Gastrocnemius medialis (tissue), 4 donors: ENCODE measurements at regions not wholly inside any gene's neighbourhood (a gene's known extent, or its start where the extent isn't known, plus 50 kb on each side); places are given as distances from the start of the nearest gene placed in this dataset.

Experiments used
- POLR2A ChIP-seq, 2 donors: fragments of 450-650 bp; IDR thresholded peaks; one replicate each; pipeline ENCODE4 v1.6.1; 2017; ENCODE audit warnings: antibody characterized with exemption in 2 of 2, mild to moderate bottlenecking in 2 of 2, moderate library complexity in 2 of 2
- TF ChIP-seq, protein P1 (sequence below), 5 experiments: fragments of 450-650 bp in 3 of 5; fragments of 200-600 bp in 2 of 5; sonication (generic) in 2 of 5; IDR thresholded peaks in 4 of 5; conservative IDR thresholded peaks in 1 of 5; 1 replicate in 4 of 5; 2 replicates in 1 of 5; pipeline ENCODE4 v1.5.1; 2016 to 2019; ENCODE audit warnings: antibody characterized with exemption in 5 of 5, mild to moderate bottlenecking in 3 of 5, moderate library complexity in 3 of 5

DNA sequence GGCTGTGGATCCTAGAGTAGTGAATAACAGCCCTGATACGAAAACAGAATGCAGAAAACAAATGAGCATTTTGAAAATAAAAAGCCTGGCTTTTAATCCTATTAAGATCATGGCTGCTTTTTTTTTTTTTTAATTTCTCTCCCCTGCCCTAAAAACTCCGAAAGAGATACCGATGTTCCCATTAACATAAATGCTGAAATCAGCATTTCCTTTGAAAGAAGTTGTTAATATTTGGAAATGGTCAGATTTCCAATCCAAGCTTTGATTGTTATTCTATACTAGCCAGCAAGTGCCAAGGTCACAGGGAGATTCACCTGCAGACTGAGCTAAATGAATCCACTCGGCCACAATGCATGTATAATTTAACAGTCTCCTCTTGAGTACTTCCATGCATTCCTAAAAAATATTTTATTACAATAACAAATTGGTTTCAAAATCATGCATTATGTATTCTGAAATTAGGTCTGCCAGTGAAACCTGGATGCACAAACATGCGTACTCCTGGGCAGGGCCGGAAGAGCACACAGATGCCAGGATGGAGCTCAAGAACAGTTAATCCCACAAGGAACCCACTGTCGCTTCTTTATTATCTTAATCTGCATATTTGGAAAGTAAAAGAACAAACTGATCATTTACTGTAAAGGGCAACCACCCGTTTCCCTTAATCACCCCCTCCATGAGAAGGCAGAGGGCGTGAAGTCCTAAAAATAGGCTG is 521.5 kb upstream of the ZFHX3 start:
- TF ChIP-seq, protein P1, sequence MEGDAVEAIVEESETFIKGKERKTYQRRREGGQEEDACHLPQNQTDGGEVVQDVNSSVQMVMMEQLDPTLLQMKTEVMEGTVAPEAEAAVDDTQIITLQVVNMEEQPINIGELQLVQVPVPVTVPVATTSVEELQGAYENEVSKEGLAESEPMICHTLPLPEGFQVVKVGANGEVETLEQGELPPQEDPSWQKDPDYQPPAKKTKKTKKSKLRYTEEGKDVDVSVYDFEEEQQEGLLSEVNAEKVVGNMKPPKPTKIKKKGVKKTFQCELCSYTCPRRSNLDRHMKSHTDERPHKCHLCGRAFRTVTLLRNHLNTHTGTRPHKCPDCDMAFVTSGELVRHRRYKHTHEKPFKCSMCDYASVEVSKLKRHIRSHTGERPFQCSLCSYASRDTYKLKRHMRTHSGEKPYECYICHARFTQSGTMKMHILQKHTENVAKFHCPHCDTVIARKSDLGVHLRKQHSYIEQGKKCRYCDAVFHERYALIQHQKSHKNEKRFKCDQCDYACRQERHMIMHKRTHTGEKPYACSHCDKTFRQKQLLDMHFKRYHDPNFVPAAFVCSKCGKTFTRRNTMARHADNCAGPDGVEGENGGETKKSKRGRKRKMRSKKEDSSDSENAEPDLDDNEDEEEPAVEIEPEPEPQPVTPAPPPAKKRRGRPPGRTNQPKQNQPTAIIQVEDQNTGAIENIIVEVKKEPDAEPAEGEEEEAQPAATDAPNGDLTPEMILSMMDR (IDR thresholded peaks at IDR 0.05 in 4 of 5, conservative IDR thresholded peaks at IDR 0.05 in 1 of 5): no peak
- no peak for TF ChIP-seq POLR2A (IDR thresholded peaks at IDR 0.05)
